Esophagus squamous epithelium (tissue), 4 donors: ENCODE measurements at regions not wholly inside any gene's neighbourhood (a gene's known extent, or its start where the extent isn't known, plus 50 kb on each side); places are given as distances from the start of the nearest gene placed in this dataset.

Experiments
- POLR2A ChIP-seq, 4 donors: fragments of 450-650 bp; IDR thresholded peaks; one replicate each; pipeline ENCODE4 v1.6.1; 2017; ENCODE audit warnings: antibody characterized with exemption in 4 of 4, mild to moderate bottlenecking in 4 of 4, moderate library complexity in 3 of 4
- TF ChIP-seq, protein P1 (sequence below), 6 experiments: fragments of 450-650 bp in 4 of 6; fragments of 200-600 bp in 2 of 6; sonication (generic) in 2 of 6; IDR thresholded peaks; one replicate each; pipeline ENCODE4 v1.5.1; 2016 to 2019; ENCODE audit warnings: antibody characterized with exemption in 6 of 6, mild to moderate bottlenecking in 4 of 6, moderate library complexity in 4 of 6

DNA sequence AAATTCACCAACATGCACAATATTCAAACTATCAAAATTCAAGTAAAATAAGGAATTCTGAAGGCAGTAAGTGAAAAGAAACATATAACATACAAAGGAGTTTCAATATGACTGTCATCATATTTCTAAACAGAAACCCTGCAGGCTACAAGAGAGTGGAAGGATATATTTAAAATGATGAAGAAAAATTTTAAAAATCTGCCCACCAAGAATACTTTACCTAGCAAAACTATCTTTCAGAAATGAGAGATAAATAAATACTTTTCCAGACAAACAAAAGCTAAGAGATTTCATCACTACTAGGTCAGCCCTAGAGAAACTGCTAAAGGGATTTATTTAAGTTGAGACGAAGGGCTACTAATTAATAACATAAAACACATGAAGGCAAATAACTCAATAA, 73.8 kb upstream of the MANEA start:
- TF ChIP-seq, protein P1, sequence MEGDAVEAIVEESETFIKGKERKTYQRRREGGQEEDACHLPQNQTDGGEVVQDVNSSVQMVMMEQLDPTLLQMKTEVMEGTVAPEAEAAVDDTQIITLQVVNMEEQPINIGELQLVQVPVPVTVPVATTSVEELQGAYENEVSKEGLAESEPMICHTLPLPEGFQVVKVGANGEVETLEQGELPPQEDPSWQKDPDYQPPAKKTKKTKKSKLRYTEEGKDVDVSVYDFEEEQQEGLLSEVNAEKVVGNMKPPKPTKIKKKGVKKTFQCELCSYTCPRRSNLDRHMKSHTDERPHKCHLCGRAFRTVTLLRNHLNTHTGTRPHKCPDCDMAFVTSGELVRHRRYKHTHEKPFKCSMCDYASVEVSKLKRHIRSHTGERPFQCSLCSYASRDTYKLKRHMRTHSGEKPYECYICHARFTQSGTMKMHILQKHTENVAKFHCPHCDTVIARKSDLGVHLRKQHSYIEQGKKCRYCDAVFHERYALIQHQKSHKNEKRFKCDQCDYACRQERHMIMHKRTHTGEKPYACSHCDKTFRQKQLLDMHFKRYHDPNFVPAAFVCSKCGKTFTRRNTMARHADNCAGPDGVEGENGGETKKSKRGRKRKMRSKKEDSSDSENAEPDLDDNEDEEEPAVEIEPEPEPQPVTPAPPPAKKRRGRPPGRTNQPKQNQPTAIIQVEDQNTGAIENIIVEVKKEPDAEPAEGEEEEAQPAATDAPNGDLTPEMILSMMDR (IDR thresholded peaks at IDR 0.05), result no peak
- no peak for TF ChIP-seq POLR2A (IDR thresholded peaks at IDR 0.05)
